ENCODE measurements at regions not wholly inside any gene's neighbourhood (a gene's known extent, or its start where the extent isn't known, plus 50 kb on each side); places are given as distances from the start of the nearest gene placed in this dataset.

- no peak overlapping the region for H3K4me3 ChIP-seq (ENCODE audit: low read depth, low read length)
- no peak for TF ChIP-seq CTCF (IDR thresholded peaks at IDR 0.05; ENCODE audit: low read depth, low read length)
Measured at GRCh38 chr1:60146884-60147283, 73.3 kb upstream of the C1orf87 start.

GRCh38 chr1:60145771-60146170 is 72.2 kb upstream of the C1orf87 start:
- TF ChIP-seq CTCF (IDR thresholded peaks at IDR 0.05; ENCODE audit: low read depth, low read length): no peak
- no peak overlapping the region for H3K4me3 ChIP-seq (ENCODE audit: low read depth, low read length)

GRCh38 chr1:60141743-60142142 is 68.2 kb upstream of the C1orf87 start:
- H3K4me3 ChIP-seq (ENCODE audit: low read depth, low read length): no peak overlapping the region
- no peak for TF ChIP-seq CTCF (IDR thresholded peaks at IDR 0.05; ENCODE audit: low read depth, low read length)

GRCh38 chr1:60141276-60141675 is 67.7 kb upstream of the C1orf87 start:
- no peak overlapping the region for H3K4me3 ChIP-seq (ENCODE audit: low read depth, low read length)
- no peak for TF ChIP-seq CTCF (IDR thresholded peaks at IDR 0.05; ENCODE audit: low read depth, low read length)

GRCh38 chr1:60137406-60137805 is 63.8 kb upstream of the C1orf87 start:
- no peak for TF ChIP-seq CTCF (IDR thresholded peaks at IDR 0.05; ENCODE audit: low read depth, low read length)
- H3K4me3 ChIP-seq (ENCODE audit: low read depth, low read length): no peak overlapping the region

GRCh38 chr1:60136395-60136794 is 62.8 kb upstream of the C1orf87 start:
- no peak overlapping the region for H3K4me3 ChIP-seq (ENCODE audit: low read depth, low read length)
- TF ChIP-seq CTCF (IDR thresholded peaks at IDR 0.05; ENCODE audit: low read depth, low read length): no peak

- TF ChIP-seq CTCF (IDR thresholded peaks at IDR 0.05; ENCODE audit: low read depth, low read length): no peak
- no peak overlapping the region for H3K4me3 ChIP-seq (ENCODE audit: low read depth, low read length)
Measured at GRCh38 chr1:60134716-60135115, 61.1 kb upstream of the C1orf87 start.
